C4-2B (cell line): ENCODE measurements at regions not wholly inside any gene's neighbourhood (a gene's known extent, or its start where the extent isn't known, plus 50 kb on each side); places are given as distances from the start of the nearest gene placed in this dataset.

ENCODE experiments used
- ZFX ChIP-seq: fragments of 450-650 bp; IDR thresholded peaks from 2 replicates; pipeline ENCODE4 v1.6.1; 2017
- TF ChIP-seq, protein P1 (sequence below): fragments of 450-650 bp; conservative IDR thresholded peaks from 2 replicates; pipeline ENCODE4 v1.5.1; 2017; ENCODE audit warnings: mild to moderate bottlenecking

DNA sequence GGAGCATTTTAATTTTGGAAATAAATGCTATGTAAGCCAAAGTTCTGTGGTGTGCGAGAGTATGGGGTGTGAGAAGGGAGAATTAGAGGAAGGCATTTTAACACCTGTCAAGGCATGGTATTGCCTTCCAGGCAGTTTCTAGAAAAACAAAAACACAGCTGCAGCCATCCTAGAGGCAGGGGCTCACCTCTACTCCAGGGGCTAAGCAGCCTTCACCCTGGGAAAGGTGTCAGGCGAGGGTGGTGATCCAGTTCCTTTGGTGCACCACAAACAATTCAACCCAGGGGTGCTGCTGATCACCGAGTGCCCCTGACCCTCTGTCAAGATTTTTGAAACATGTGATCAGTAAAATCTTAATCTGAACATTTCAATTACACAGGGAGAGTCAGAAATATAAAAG lies 59.2 kb upstream of the GPR26 start:
- TF ChIP-seq, protein P1, sequence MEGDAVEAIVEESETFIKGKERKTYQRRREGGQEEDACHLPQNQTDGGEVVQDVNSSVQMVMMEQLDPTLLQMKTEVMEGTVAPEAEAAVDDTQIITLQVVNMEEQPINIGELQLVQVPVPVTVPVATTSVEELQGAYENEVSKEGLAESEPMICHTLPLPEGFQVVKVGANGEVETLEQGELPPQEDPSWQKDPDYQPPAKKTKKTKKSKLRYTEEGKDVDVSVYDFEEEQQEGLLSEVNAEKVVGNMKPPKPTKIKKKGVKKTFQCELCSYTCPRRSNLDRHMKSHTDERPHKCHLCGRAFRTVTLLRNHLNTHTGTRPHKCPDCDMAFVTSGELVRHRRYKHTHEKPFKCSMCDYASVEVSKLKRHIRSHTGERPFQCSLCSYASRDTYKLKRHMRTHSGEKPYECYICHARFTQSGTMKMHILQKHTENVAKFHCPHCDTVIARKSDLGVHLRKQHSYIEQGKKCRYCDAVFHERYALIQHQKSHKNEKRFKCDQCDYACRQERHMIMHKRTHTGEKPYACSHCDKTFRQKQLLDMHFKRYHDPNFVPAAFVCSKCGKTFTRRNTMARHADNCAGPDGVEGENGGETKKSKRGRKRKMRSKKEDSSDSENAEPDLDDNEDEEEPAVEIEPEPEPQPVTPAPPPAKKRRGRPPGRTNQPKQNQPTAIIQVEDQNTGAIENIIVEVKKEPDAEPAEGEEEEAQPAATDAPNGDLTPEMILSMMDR = no peak
- no peak for TF ChIP-seq ZFX
